ENCODE measurements at regions not wholly inside any gene's neighbourhood (a gene's known extent, or its start where the extent isn't known, plus 50 kb on each side); places are given as distances from the start of the nearest gene placed in this dataset.
A peak's percentile ranks its signal among the peaks of the same experiment; 100 is the strongest.

- no peak for DNase-seq (ENCODE audit: low spot score)
Measured at GRCh38 chr1:221366495-221367110, 375.3 kb downstream of the DUSP10 start.

DNA sequence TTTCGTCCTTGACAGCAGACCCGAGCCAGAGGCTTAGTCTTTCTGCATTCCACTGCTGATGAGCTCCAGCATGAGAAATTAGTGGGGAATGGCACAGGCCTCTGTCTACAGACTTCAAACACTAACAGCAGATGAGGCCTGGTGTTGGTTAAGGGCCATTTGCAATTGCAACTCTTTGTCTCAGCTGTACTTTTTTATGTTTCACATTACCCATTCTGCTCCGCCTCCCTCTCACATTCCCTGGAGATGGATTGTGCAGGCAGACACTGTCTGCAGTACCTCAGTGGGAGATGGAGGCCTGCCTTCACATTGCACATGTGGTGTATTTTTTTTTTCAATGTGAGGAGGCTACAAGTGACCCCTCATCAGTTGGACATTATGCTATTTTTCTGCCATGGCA lies 370.2 kb downstream of the DUSP10 start:
- no peak for DNase-seq (ENCODE audit: low spot score)

- no peak for DNase-seq (ENCODE audit: low spot score)
Measured at GRCh38 chr1:221373795-221374194, 368.1 kb downstream of the DUSP10 start.

- DNase-seq (ENCODE audit: low spot score) = no peak
Measured at GRCh38 chr1:221376286-221376685, 365.6 kb downstream of the DUSP10 start.

GRCh38 chr1:221381910-221382623 lies 359.8 kb downstream of the DUSP10 start:
- no peak for DNase-seq (ENCODE audit: low spot score)

DNA sequence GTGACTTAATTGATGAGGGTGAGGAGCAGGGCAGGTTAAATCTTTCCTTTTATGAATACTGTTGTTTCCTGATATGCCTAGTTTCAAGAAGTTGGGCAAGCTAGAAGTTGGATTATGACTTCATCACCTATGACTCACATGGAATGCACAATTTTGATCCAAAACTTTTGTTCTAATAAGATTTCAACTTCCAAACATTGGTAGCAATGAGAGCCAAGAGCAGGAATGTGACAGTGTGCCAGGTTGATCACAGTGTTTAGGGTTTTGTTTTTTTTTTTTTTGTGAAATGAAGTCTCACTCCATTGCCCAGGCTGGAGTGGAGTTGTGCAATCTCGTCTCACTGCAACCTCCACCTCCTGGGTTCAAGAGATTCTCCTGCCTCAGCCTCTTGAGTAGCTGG lies 349.4 kb downstream of the DUSP10 start:
- peak; percentile 24 for DNase-seq (ENCODE audit: low spot score)

- DNase-seq (ENCODE audit: low spot score) = no peak
Measured at GRCh38 chr1:221394011-221394544, 347.8 kb downstream of the DUSP10 start.

- no peak for DNase-seq (ENCODE audit: low spot score)
Measured at GRCh38 chr1:221396526-221396925, 345.4 kb downstream of the DUSP10 start.

GRCh38 chr1:221397141-221397540 lies 344.7 kb downstream of the DUSP10 start:
- DNase-seq (ENCODE audit: low spot score) = no peak

- no peak for DNase-seq (ENCODE audit: low spot score)
Measured at GRCh38 chr1:221397606-221398005, 344.3 kb downstream of the DUSP10 start.

DNA sequence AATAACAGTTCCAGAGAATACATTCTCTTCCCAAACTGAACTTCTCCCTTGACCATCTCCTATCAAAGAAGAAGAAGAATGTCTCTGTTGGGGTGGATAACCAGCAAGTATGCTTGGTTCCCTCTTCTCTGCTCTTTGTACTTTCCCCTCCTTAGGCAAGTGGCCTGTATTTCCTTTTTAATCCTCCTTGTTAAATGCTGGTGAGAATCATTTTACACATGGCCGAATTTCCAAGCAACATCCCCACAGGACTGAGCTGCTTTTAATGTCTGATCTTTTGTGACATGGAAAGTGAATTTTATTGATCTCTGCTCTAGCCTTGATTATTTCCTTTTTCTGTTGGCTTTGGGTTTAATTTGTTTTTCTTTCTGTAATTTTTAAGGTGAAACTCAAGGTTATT lies 336.7 kb downstream of the DUSP10 start:
- DNase-seq (ENCODE audit: low spot score) = no peak

DNA sequence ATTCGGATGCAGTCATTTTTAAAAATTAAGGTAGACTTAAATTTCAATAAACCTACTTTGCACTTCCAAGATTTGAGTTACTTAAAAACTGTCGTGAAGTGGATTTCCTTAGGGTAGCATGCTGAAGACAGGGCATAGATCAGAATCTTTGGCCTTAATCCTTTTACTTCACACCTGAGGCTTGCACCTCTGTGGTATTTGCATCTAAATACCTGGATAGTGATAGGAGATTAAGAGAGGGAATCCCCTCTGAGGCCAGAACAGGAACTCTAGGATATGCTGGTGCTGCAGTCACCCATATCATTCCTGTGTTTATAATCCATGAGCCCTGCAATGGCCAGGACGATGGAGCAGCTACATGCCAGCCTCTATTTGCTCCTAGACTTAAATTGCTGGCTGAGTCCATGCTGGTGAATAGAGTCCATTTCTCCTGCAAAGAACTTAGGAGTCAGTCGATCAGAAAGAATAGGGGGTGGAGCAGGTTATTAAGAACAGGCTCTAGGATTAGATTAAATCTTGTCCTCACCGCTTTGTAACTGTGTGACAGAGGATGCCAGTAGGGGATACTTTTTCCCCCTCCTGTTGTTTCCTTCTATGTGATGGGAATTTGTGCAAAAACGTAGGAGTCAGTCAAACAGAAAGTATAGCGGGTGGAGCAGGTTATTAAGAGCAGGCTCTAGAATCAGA lies 333.6 kb downstream of the DUSP10 start:
- DNase-seq (ENCODE audit: low spot score) = no peak

DNA sequence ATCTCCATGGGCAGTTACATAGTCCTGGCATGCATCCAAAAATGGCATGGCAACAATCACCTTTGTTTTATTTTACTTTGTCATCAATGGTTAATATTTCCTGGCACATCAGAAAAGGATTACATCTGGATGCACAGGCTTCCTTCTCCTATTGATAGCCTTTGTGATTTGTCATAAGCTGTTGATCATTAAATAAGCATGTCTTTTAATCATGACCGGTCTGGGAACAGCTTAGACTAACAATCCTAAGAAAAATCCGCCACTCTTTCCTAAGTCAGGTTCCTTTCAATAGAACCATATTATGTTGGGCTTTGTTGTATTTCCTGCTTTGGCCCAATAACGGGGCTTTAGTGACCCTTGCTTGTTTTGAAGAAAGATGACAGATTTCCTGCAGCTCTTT lies 330.6 kb downstream of the DUSP10 start:
- DNase-seq (ENCODE audit: low spot score) = no peak

- no peak for DNase-seq (ENCODE audit: low spot score)
Measured at GRCh38 chr1:221414772-221415539, 326.9 kb downstream of the DUSP10 start.

DNA sequence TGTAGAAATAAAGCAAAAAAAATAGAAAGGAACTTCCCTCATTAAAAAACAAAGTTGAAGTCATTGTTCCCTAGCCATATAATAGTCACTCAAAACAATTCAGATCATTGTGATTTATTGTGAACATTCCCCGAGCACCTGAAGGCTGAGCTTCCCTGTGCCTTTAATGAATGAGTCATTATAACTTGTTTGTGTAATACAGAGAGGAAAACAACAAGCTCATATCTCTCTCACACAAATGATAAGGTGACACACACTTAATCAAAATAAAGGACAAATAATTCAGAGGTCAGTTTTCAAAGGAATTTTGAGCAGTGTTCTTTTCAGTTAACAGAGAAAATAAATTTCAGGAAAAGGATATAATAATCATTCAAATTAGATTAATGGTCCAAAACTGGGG lies 326.2 kb downstream of the DUSP10 start:
- no peak for DNase-seq (ENCODE audit: low spot score)

GRCh38 chr1:221416142-221416541 lies 325.7 kb downstream of the DUSP10 start:
- DNase-seq (ENCODE audit: low spot score) = no peak

- no peak for DNase-seq (ENCODE audit: low spot score)
Measured at GRCh38 chr1:221416723-221417122, 325.2 kb downstream of the DUSP10 start.

DNA sequence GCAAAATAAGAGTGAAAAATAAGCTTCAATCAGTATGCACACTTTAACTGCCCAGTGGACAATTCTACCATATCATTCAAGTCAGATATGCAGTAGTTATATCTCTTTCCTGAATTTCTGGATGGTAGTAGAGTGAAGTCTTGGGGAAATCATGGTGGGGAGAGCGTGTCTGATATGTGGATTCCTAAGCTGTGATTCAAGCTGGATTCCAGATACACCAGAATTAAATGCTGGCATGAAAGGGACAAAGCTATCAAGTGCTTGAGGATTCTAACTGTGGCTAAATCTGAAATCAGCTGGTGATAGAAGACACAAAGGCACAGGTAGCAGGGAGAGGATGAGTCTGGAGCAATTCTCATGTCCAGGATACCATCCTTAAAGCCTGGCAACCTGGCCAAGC lies 323.5 kb downstream of the DUSP10 start:
- DNase-seq (ENCODE audit: low spot score) = no peak

GRCh38 chr1:221419513-221420095 lies 322.3 kb downstream of the DUSP10 start:
- peak; percentile 19 for DNase-seq (ENCODE audit: low spot score)

DNA sequence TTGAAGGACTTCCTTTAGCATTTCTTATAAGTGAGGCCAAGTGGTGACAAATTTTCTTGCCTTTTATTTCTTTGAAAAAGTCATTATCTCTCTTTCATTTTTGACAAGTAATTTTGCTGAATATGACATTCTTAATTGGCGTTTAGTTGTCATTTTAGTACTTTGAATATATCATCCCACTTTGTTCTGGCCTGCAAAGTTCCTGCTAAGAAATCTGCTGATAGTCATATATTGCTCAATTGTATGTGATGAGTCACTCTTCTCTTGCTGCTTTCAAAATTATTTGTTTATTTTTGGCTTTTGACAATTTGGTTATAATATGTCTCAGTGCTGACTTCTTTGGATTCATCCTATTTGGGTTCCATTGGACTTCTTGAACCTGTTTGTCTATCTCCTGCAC lies 312.6 kb downstream of the DUSP10 start:
- no peak for DNase-seq (ENCODE audit: low spot score)

DNA sequence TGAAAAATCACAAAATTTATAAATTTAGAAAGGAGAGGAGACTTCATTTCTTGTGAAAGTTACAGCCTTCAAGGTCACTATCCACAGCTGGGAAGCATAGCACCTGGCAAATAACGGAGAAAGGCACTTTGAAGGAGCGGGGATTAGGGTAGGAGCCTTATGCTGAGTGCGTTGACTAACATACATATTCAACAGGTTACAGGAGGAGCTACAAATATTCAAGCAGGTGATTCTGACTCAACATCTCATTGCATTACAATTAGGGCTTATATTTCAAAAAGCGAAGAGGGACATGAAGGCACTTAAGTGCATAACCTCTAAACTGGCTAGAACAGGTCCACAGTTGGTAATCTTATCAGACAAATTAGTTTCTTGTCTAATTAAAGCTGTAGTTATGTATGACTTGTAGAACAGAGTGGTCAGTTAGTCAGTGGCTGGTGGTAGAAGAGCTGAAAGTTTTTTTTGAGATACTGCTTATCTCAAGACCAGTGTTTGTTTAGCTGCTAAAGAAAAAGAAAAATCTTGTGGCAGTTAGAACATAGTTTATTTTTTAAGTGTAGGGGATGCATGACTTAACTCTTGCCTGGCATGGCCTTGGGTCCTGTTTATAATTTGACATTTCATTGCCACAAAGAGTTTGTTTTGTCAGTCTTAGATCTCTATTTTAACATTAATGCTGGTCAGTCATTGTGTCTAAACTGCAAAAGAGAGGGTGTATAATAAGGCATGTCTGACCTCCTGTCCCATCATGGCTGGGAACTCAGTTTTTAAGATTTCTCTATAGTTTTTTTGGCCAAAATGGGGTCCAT lies 311.5 kb downstream of the DUSP10 start:
- no peak for DNase-seq (ENCODE audit: low spot score)

All from AG08396 (cell line).